ENCODE measurements at regions not wholly inside any gene's neighbourhood (a gene's known extent, or its start where the extent isn't known, plus 50 kb on each side); places are given as distances from the start of the nearest gene placed in this dataset.

DNA sequence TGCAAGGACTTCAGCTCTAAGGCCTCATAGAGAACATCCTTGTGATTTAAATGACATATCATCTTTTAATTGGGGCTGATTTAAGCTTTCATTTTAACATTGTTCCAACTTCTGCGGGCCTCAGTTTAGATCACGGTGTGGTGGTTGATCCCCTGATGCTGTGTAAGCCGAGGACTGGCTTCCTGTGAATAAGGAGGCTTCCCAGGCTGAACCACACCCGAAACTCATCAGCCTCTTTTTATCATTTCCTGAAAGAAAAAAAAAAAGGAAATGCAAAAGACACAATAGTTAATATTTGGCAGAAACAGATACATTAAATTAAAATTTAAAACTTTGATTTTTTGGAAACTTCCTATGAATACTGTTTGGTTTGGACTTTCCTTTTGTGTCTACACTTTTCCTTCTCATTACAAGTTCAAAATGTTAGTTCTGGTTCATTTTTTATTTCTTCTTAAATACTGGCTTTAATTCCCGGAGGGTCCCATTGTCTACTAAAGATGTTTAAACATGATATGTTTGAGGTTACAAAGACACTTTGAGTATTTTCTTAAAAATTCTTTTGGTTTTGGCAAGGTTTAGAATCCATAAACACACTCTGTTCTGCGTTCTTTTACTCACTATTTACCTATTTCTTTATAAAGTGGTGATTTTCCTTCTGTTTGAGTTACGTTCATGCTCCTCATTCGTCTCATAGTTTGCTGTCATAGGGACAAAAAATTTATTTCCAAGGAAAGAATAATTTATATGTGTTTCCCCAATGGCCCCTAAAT lies 230.0 kb upstream of the SULF2 start:
- DNase-seq (ENCODE audit: low read depth), result no peak

DNA sequence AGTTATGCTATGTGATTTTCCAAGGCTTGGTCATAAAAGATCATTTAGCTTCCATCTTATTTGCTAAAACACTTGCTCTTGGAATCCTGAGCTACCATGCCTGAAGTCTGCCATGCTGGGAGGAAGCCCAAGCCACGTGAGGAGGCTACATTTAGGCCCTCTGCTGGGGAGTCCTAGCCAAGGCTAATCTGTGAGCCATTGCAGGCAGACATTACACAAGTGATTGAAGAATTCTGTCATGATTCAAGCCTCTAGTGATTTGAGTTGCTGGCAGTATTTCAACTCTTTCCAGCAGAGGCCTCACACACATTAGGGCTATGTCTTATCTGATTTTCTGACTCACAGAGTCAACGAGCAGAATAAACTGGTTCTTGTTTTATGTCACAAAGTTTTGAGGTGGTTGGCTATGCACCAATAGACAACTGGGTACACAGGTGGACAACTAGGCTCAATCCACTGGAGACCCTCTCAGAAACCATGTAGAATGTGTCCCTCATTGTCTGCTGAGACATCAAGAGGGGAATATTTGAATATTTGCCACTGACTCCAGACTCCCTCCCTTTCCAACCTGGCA lies 227.2 kb upstream of the SULF2 start:
- DNase-seq (ENCODE audit: low read depth), result no peak

DNA sequence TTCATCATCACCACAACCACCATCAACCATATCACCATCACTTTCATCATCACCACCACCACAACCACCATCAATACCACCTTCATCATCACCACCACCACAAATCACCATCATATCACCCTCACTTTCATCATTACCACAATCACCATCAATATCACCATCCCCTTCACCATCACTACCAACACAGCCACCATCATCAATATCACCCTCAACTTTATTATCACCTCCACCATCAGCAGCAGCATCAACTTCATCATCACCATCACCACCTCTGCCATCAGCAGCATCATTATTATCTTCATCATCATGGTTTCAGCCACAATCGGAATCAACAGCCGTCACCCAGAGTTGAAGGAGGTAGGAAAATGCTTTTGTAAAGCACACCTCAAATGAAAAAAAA lies 225.7 kb upstream of the SULF2 start:
- DNase-seq (ENCODE audit: low read depth), result no peak

DNA sequence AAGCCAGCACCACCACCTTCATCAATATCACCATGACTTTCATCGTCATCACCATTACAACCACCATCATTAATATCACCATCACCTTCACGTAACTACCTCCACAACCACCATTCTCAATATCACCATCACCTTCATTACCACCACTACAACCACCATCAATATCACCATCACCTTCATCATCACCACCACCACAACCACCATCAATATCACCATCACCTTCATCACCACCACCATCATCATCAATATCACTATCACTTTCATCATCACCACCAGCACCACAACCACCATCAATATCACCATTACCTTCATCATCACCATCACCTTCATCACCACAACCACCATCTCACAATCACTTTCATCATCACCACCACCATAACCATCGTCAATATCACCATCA lies 225.3 kb upstream of the SULF2 start:
- DNase-seq (ENCODE audit: low read depth), result no peak

- DNase-seq (ENCODE audit: low read depth), result no peak
Measured at GRCh38 chr20:48008850-48009515, 223.7 kb upstream of the SULF2 start.

DNA sequence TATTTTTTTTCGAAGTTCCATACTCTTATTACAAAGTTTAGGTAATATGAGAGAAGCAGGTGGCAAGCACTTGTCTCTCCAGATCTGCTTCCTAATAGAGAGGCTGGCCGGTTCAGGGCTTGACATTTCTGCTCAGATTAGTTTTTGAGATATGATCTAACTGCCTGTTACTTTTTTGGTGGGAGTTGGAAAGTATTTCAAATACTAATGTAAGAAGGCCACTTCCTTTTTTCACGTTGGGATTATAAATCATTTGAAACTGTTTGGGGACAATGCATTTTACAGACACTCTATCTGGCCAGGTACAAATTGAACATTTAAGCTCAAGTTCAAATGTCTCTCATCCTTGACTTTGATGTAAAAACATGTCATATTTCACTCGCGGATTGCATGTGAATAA lies 222.1 kb upstream of the SULF2 start:
- no peak for DNase-seq (ENCODE audit: low read depth)

DNA sequence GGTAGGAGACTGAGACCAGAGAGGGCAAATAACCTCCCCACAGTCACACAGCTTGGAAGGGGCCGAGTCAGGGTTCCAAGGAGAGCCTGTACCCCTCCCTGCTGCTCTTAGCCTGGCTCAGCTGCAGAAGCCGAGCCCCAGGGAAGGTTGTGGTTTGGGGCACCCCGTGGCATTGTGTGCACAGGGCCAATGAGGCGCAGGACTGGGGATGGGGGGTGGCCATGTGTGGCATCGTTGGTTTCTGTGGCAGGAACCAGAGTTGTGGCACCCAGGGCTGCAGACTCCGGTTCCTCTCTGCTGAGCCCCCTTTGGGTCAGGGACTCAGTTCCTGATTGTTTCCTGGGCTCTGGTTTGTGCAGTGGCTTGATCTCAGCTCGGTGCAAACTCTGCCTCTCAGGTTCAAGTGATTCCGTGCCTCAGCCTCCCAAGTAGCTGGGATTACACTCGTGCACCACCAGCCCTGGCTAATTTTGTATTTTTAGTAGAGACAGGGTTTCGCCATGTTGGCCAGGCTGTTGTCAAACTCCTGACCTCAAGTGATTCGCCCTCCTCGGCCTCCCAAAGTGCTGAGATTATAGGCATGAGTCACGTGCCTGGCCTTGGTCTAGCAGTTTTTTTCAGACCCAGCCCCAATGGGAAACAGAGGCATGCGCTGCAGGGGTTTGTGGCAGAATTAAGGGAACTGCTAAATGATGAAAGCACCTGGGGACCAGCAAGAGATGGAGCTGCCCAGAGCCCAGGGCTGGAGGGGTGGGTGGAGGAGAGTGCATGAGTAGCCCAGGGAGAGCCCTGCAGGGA lies 221.0 kb upstream of the SULF2 start:
- no peak for DNase-seq (ENCODE audit: low read depth)

- DNase-seq (ENCODE audit: low read depth), result no peak
Measured at GRCh38 chr20:48003021-48003420, 217.7 kb upstream of the SULF2 start.

DNA sequence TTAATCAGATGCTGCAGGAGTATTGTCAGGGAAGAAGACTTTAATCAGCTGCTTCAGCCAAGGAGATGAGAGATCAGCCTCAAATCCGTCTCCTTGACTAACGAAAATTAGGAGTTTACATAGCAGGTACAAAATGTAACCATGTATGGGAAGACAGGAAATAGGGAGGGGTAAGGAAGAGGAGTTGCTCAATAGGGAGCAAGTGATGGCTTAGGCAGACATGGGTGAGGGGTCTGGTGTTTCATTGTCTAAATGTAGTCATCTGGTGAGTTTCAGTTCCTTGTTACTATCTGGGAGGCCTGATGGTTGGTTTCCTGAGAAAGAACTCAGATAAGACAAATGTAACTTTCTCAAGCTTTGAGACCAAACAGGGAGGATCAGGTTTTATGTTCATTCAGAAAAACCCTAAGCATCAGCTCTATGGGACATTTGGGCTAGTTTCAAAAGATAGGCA lies 217.3 kb upstream of the SULF2 start:
- no peak for DNase-seq (ENCODE audit: low read depth)

GRCh38 chr20:47999166-47999565 lies 213.9 kb upstream of the SULF2 start:
- no peak for DNase-seq (ENCODE audit: low read depth)

DNA sequence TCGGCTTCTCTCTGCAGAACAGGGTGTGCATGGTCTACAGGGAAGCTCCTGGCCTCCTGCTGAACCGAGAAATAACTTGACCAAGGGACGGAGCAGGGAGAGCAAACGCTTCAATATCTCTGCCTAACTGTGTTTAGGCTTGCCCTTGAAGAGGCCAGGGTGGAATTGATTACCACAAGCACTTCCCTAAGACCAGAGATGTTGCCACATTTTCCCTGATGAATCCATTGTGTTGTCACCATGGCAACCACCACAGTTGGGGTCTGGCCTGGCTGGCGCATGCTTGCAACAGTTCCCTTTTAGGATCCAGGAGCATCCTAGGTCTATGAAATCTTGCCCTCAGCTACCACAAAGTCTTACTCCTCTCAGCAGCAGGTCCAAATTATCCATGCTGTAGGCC lies 213.5 kb upstream of the SULF2 start:
- no peak for DNase-seq (ENCODE audit: low read depth)

- no peak for DNase-seq (ENCODE audit: low read depth)
Measured at GRCh38 chr20:47995661-47996060, 210.4 kb upstream of the SULF2 start.

DNA sequence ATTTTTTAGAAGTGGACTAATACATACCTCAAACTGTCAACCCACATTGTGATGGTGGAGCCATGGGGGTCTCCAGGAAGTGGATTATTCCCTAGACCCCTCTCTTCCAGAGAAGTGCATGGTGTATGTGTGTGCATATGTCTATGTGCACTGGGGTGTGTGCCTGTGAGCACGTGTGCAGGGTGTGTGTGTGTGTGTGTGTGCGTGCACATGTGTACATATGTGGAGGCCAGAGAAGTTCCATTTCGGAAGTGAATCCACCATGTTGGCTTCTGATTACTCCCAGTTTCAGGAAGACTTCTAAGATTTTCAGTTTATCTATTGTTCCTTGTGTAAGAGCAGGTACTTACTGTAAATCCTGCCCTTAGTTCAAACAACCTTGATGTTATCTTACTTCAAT lies 208.5 kb upstream of the SULF2 start:
- no peak for DNase-seq (ENCODE audit: low read depth)

GRCh38 chr20:47993035-47993755 lies 207.9 kb upstream of the SULF2 start:
- DNase-seq (ENCODE audit: low read depth), result no peak

GRCh38 chr20:47991875-47992488 lies 206.7 kb upstream of the SULF2 start:
- DNase-seq (ENCODE audit: low read depth), result no peak

DNA sequence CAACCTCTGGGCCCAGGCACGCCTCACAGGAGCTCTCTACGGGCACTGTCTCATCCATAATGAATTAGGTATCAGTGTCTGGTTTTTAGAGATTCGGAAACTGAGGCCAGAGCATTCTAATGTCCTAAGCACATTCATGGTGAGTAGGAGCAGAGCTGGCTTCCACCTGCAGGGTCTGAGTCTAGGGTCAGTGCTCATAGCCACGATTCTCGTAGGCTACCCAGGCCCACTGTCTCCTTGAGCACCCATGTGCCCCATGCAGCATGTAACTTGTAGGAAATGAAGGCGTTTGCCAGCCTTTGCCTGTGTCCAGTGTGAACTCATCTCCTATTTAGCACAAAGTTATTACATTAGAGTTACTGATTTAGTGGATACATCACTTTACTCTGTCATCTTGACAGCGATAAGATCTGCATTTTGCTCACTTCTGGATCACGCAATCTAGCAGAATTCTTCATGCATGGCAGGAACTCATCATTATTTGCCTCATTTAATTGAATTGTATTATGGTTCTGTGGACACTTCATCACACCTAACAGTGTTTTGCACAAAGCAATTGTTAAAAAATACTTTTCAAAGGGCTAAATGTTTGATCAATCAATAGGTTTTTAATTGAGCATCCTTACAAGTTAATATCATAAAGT lies 205.3 kb upstream of the SULF2 start:
- no peak for DNase-seq (ENCODE audit: low read depth)

GRCh38 chr20:47989957-47990356 lies 204.7 kb upstream of the SULF2 start:
- DNase-seq (ENCODE audit: low read depth), result no peak

- no peak for DNase-seq (ENCODE audit: low read depth)
Measured at GRCh38 chr20:47988676-47989075, 203.4 kb upstream of the SULF2 start.

GRCh38 chr20:47985092-47985850 lies 200.0 kb upstream of the SULF2 start:
- DNase-seq (ENCODE audit: low read depth), result no peak

GRCh38 chr20:47984437-47984836 lies 199.2 kb upstream of the SULF2 start:
- no peak for DNase-seq (ENCODE audit: low read depth)
